IMR-90 (cell line): ENCODE measurements at regions not wholly inside any gene's neighbourhood (a gene's known extent, or its start where the extent isn't known, plus 50 kb on each side); places are given as distances from the start of the nearest gene placed in this dataset.

Source experiments
- CTCF ChIP-seq: conservative IDR thresholded peaks from 2 replicates; pipeline ENCODE4 v1.5.1; 2012; ENCODE audit warnings: mild to moderate bottlenecking, low read depth, low read length, improper control_type of control experiment
- MAFK ChIP-seq: IDR thresholded peaks from 2 replicates; pipeline ENCODE4 v1.6.1; 2012; ENCODE audit warnings: low read depth, low read length, improper control_type of control experiment
- MAZ ChIP-seq: IDR thresholded peaks from 2 replicates; pipeline ENCODE4 v1.6.1; 2012; ENCODE audit warnings: low read depth, mild to moderate bottlenecking, low read length, improper control_type of control experiment, moderate library complexity, borderline replicate concordance
- POLR2A ChIP-seq: IDR thresholded peaks from 2 replicates; pipeline ENCODE4 v1.6.1; 2012; ENCODE audit warnings: mild to moderate bottlenecking, low read depth, low read length
- RAD21 ChIP-seq: IDR thresholded peaks from 2 replicates; pipeline ENCODE4 v1.6.1; 2012; ENCODE audit warnings: low read length, improper control_type of control experiment
- RCOR1 ChIP-seq: IDR thresholded peaks from 2 replicates; pipeline ENCODE4 v1.6.1; 2012; ENCODE audit warnings: mild to moderate bottlenecking, low read length, improper control_type of control experiment; ENCODE audit not compliant: insufficient replicate concordance
- SMC3 ChIP-seq: fragments of 150-350 bp; IDR thresholded peaks from 2 replicates; pipeline ENCODE4 v1.6.1; 2016; ENCODE audit warnings: low read depth, mild to moderate bottlenecking, antibody characterized with exemption, low read length, moderate library complexity

- no peak for TF ChIP-seq CTCF
- TF ChIP-seq SMC3: no peak
- no peak for TF ChIP-seq RAD21
- no peak for TF ChIP-seq MAFK
- no peak for TF ChIP-seq POLR2A
- TF ChIP-seq MAZ: no peak
- no peak for TF ChIP-seq RCOR1
Observed at GRCh38 chr16:54588026-54588425, 301.4 kb upstream of the IRX3 start.
